Stomach (tissue), 8 donors: ENCODE measurements at regions not wholly inside any gene's neighbourhood (a gene's known extent, or its start where the extent isn't known, plus 50 kb on each side); places are given as distances from the start of the nearest gene placed in this dataset.

ENCODE experiments used
- DNase-seq, 2 donors: peaks; one replicate each; pipeline versions ENCODE4 v3.0.0 to v3.0.0-alpha.2; 2013 to 2019
- H3K27ac ChIP-seq, 5 donors: fragments of 200-600 bp in 4 of 5; sonication (generic) in 4 of 5; one replicate each; pipeline ENCODE4 v1.5.1; 2013 to 2019; ENCODE audit warnings: mild to moderate bottlenecking in 1 of 5, moderate library complexity in 1 of 5
- H3K27me3 ChIP-seq, 3 donors: fragments of 200-600 bp; sonication (generic); one replicate each; pipeline ENCODE4 v1.5.1; 2017 to 2019; ENCODE audit warnings: mixed run types in 1 of 3
- H3K36me3 ChIP-seq, 4 donors: fragments of 200-600 bp; sonication (generic); 1 replicate in 3 of 4; 2 replicates in 1 of 4; pipeline ENCODE4 v1.5.1; 2016 to 2019
- H3K4me1 ChIP-seq, 4 donors: fragments of 200-600 bp; sonication (generic); one replicate each; pipeline ENCODE4 v1.5.1; 2016 to 2019
- H3K4me3 ChIP-seq, 4 donors: fragments of 200-600 bp; sonication (generic) in 3 of 4; one replicate each; pipeline ENCODE4 v1.5.1; 2016 to 2019; ENCODE audit warnings: mild to moderate bottlenecking in 1 of 4
- H3K9me3 ChIP-seq, 4 donors: fragments of 200-600 bp; sonication (generic); one replicate each; pipeline ENCODE4 v1.5.1; 2016 to 2019
- EP300 ChIP-seq: sonication (generic); formaldehyde crosslinking; IDR thresholded peaks from one replicate; pipeline ENCODE4 v1.6.1; 2017; ENCODE audit warnings: antibody characterized with exemption
- POLR2A ChIP-seq, 4 donors: fragments of 450-650 bp; IDR thresholded peaks; one replicate each; pipeline ENCODE4 v1.6.1; 2016; ENCODE audit warnings: antibody characterized with exemption in 4 of 4, control low read depth in 2 of 4, mild to moderate bottlenecking in 1 of 4, moderate library complexity in 1 of 4
- POLR2AphosphoS5 ChIP-seq, 3 donors: sonication (generic); formaldehyde crosslinking; IDR thresholded peaks; one replicate each; pipeline ENCODE4 v1.6.1; 2016; ENCODE audit warnings: antibody characterized with exemption in 3 of 3
- WGBS, 5 donors: extraction: QIAGEN DNeasy Blood & Tissue Kit in 3 of 5; methylation state at CpG; one replicate each; pipeline versions ENCODE4 v1.1.5 to v1.1.7; 2013 to 2018; 5-methylcytosine and 5-hydroxymethylcytosine counted together
- intact Hi-C: fragments of 100-400 bp; cut with DNase I; formaldehyde crosslinking; loops from one replicate; pipeline ENCODE4 v1.15.1; 2023; ENCODE audit warnings: low total_unique reads
- TF ChIP-seq, protein P1 (sequence below), 7 experiments: fragments of 450-650 bp in 4 of 7; fragments of 200-600 bp in 3 of 7; sonication (generic) in 3 of 7; IDR thresholded peaks; one replicate each; pipeline ENCODE4 v1.5.1; 2016 to 2019; ENCODE audit warnings: antibody characterized with exemption in 7 of 7, control low read depth in 2 of 7, mild to moderate bottlenecking in 1 of 7
- donor health status: healthy with polysubstance abuse.
- donor health status: Bipolar disorder and iron deficiency.
- donor health status: healthy.

DNA sequence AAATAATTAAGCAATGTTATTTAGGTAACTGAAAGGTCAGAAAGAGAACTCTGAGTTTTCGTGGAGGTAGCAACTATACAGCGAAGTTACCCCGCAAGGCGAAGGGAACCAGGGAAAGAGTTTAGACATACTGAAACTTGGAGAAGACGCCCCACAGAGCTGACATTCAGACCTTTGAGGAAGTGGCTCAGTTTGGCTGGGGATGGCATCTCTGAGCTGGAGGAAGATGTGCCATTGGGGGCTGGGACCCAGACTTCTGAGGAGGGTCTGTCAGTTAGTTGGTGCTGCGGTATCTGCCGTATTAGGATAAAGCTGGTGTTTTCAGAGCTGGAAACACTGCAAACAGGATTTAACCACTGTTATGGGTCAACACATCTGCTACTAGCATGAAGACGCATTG is 156.6 kb downstream of the ANKRD50 start:
- Histone ChIP-seq H3K4me1 (no peaks in the 10 kb centered on the region), H3K27me3 (no peaks in the 10 kb centered on the region), H3K36me3 (no peaks in the 10 kb centered on the region), H3K9me3 (no peaks in the 10 kb centered on the region), H3K27ac (no peak overlapping the region), H3K4me3 (no peak overlapping the region)
- no peak for DNase-seq
- TF ChIP-seq EP300 (no peak), POLR2A (IDR thresholded peaks at IDR 0.05) (no peak), POLR2AphosphoS5 (IDR thresholded peaks at IDR 0.05) (no peak)
- TF ChIP-seq, protein P1, sequence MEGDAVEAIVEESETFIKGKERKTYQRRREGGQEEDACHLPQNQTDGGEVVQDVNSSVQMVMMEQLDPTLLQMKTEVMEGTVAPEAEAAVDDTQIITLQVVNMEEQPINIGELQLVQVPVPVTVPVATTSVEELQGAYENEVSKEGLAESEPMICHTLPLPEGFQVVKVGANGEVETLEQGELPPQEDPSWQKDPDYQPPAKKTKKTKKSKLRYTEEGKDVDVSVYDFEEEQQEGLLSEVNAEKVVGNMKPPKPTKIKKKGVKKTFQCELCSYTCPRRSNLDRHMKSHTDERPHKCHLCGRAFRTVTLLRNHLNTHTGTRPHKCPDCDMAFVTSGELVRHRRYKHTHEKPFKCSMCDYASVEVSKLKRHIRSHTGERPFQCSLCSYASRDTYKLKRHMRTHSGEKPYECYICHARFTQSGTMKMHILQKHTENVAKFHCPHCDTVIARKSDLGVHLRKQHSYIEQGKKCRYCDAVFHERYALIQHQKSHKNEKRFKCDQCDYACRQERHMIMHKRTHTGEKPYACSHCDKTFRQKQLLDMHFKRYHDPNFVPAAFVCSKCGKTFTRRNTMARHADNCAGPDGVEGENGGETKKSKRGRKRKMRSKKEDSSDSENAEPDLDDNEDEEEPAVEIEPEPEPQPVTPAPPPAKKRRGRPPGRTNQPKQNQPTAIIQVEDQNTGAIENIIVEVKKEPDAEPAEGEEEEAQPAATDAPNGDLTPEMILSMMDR (IDR thresholded peaks at IDR 0.05): no peak
- WGBS, 5 donors: 91 to 94% (median 93%) methylated on average over 8 of the region's 8 CpGs
- intact Hi-C loops: no loop called here

DNA sequence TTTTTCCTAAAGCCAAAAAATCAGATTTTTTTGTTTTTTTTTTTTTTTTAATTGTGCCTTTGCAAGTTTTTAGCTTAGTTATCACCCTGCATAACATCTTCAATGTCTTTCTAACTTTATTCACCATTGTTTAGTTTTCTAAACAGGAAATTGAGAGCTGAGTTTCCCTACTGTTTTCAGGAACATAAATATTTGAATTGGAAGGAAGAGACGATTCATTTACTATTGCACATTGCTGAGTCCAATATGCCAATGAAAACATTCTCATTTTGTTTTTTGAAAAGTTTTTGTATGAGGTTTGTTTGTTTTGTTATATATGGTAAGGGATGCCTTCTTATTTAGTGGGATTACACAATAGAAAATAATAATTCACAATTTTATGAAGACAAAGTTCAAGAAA is 148.4 kb downstream of the ANKRD50 start:
- 12 to 51% (median 29%) methylated on average over 1 of the region's 1 CpG for WGBS, 5 donors
- Histone ChIP-seq H3K36me3 (no peaks in the 10 kb centered on the region), H3K27ac (no peak overlapping the region), H3K4me1 (no peaks in the 10 kb centered on the region), H3K9me3 (no peaks in the 10 kb centered on the region), H3K4me3 (no peak overlapping the region), H3K27me3 (no peaks in the 10 kb centered on the region)
- no peak for DNase-seq
- intact Hi-C loops: no loop called here
- TF ChIP-seq POLR2AphosphoS5 (IDR thresholded peaks at IDR 0.05) (no peak), POLR2A (IDR thresholded peaks at IDR 0.05) (no peak), EP300 (no peak)
- TF ChIP-seq, protein P1 (IDR thresholded peaks at IDR 0.05): no peak

DNA sequence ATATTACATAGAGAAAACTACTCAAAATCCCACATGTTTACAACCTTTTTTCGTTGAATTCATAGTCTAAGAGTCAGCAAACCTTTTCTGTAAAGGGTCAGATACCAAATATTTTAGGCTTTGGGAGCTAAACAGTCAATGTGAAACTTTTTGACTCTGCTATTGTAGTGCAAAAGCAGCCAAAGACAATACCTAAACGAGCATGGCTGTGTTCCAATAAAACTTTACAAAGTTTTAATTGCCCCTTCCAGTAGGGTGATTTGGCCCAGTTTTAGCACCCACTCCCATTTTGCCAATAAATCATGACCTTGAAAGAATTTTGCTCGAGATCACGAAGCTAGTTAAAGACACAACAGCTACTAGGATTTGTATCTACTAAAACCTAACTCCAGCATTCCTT is 147.2 kb downstream of the ANKRD50 start:
- no peaks in the 10 kb centered on the region for H3K36me3 ChIP-seq
- no peaks in the 10 kb centered on the region for H3K27me3 ChIP-seq
- WGBS, 5 donors: 61 to 73% (median 65%) methylated on average over 4 of the region's 4 CpGs
- H3K27ac ChIP-seq: no peak overlapping the region
- no peak overlapping the region for H3K4me3 ChIP-seq
- intact Hi-C loops: no loop called here
- H3K9me3 ChIP-seq: no peaks in the 10 kb centered on the region
- TF ChIP-seq EP300 (no peak), POLR2A (IDR thresholded peaks at IDR 0.05) (no peak), POLR2AphosphoS5 (IDR thresholded peaks at IDR 0.05) (no peak)
- TF ChIP-seq, protein P1 (IDR thresholded peaks at IDR 0.05): no peak
- H3K4me1 ChIP-seq: no peaks in the 10 kb centered on the region
- DNase-seq: no peak

DNA sequence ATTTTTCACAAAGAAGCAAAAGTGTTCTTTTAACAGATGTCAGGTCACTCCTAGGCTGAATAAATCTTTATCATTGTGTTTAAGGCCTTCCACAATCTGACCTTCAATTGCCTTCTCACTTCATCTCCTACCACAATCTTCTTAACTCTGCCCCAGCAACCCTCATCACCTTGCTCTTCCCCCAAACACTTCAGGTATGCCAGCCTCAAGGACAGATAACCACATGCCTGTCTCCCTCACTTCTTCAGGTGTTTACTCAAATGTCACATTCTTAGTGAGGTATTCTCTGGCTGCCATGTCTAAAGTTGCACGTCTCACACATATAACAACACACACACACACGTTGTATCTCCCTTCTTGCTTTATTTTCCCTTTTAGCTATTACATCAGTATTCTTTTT is 146.5 kb downstream of the ANKRD50 start:
- DNase-seq: no peak
- Histone ChIP-seq H3K4me3 (no peak overlapping the region), H3K27ac (no peak overlapping the region), H3K4me1 (no peaks in the 10 kb centered on the region), H3K36me3 (no peaks in the 10 kb centered on the region), H3K27me3 (no peaks in the 10 kb centered on the region), H3K9me3 (no peaks in the 10 kb centered on the region)
- intact Hi-C loops: no loop called here
- TF ChIP-seq POLR2AphosphoS5 (IDR thresholded peaks at IDR 0.05) (no peak), POLR2A (IDR thresholded peaks at IDR 0.05) (no peak)
- 88 to 98% (median 95%) methylated on average over 2 of the region's 2 CpGs for WGBS, 5 donors

DNA sequence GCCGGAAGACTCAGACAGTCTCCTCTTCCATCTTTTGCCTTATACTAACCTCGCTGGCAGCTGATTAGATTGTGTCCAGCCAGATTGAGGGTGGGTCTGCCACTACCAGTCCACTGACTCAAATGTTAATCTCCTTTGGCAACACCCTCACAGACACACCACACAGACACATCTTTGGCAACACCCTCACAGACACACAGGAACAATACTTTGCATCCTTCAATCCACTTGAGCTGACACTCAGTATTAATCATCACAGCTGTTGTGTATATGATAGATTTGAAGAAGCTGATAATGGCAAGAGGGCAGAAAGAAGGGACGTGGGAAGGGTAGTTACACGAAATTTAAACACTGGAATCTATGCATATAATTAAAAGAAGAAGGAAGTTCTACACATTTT is 139.5 kb downstream of the ANKRD50 start:
- Histone ChIP-seq H3K4me3 (no peak overlapping the region), H3K9me3 (peaks cover 0 to 7% (median 3%) of the 10 kb centered on the region in 4 donors), H3K4me1 (no peaks in the 10 kb centered on the region), H3K36me3 (no peaks in the 10 kb centered on the region), H3K27ac (no peak overlapping the region), H3K27me3 (no peaks in the 10 kb centered on the region)
- TF ChIP-seq, protein P1 (IDR thresholded peaks at IDR 0.05): no peak
- TF ChIP-seq POLR2AphosphoS5 (IDR thresholded peaks at IDR 0.05): no peak
- 83 to 87% (median 85%) methylated on average over 4 of the region's 4 CpGs for WGBS, 5 donors
- intact Hi-C loops: no loop called here
- no peak for DNase-seq
